ENCODE measurements at regions not wholly inside any gene's neighbourhood (a gene's known extent, or its start where the extent isn't known, plus 50 kb on each side); places are given as distances from the start of the nearest gene placed in this dataset.

GRCh38 chr15:96422125-96422524, 91.6 kb downstream of the NR2F2 start:
- TF ChIP-seq TCF4 (CRISPR knock-in tag; IDR thresholded peaks at IDR 0.05; ENCODE audit: borderline replicate concordance) (no peak), ZFP3 (CRISPR knock-in tag; IDR thresholded peaks at IDR 0.05) (no peak), ZNF70 (CRISPR knock-in tag; IDR thresholded peaks at IDR 0.05) (no peak), PATZ1 (CRISPR knock-in tag; IDR thresholded peaks at IDR 0.05; ENCODE audit: borderline replicate concordance) (no peak), CSRNP3 (CRISPR knock-in tag; IDR thresholded peaks at IDR 0.05) (no peak), ZFP30 (CRISPR knock-in tag; IDR thresholded peaks at IDR 0.05) (no peak), ZNF565 (CRISPR knock-in tag; conservative IDR thresholded peaks at IDR 0.05; ENCODE audit: low read depth) (no peak)

All from SK-N-SH treated with all-trans-retinoic acid at 6 μM for 48 hours (cell line).